ENCODE measurements at regions not wholly inside any gene's neighbourhood (a gene's known extent, or its start where the extent isn't known, plus 50 kb on each side); places are given as distances from the start of the nearest gene placed in this dataset.

- no peak for TF ChIP-seq CTCF (IDR thresholded peaks at IDR 0.05; ENCODE audit: borderline replicate concordance, insufficient read depth, low read depth, low read length)
- H3K4me3 ChIP-seq (ENCODE audit: low read depth, low read length) = no peak overlapping the region
Observed at GRCh38 chr7:52791176-52791700, 244.2 kb upstream of the POM121L12 start.

GRCh38 chr7:52786174-52786573, 249.3 kb upstream of the POM121L12 start:
- TF ChIP-seq CTCF (IDR thresholded peaks at IDR 0.05; ENCODE audit: borderline replicate concordance, insufficient read depth, low read depth, low read length) = no peak

GRCh38 chr7:52782348-52782747, 253.1 kb upstream of the POM121L12 start:
- TF ChIP-seq CTCF (IDR thresholded peaks at IDR 0.05; ENCODE audit: borderline replicate concordance, insufficient read depth, low read depth, low read length) = no peak
- H3K4me3 ChIP-seq (ENCODE audit: low read depth, low read length) = no peak overlapping the region

More at GRCh38 chr7:52786174-52786573, 249.3 kb upstream of the POM121L12 start:
- H3K4me3 ChIP-seq (ENCODE audit: low read depth, low read length) = no peak overlapping the region

- no peak for TF ChIP-seq CTCF (IDR thresholded peaks at IDR 0.05; ENCODE audit: borderline replicate concordance, insufficient read depth, low read depth, low read length)
Observed at GRCh38 chr7:52781250-52781649, 254.2 kb upstream of the POM121L12 start.

GRCh38 chr7:52779004-52779403, 256.4 kb upstream of the POM121L12 start:
- no peak overlapping the region for H3K4me3 ChIP-seq (ENCODE audit: low read depth, low read length)
- no peak for TF ChIP-seq CTCF (IDR thresholded peaks at IDR 0.05; ENCODE audit: borderline replicate concordance, insufficient read depth, low read depth, low read length)

More at GRCh38 chr7:52781250-52781649, 254.2 kb upstream of the POM121L12 start:
- no peak overlapping the region for H3K4me3 ChIP-seq (ENCODE audit: low read depth, low read length)

GRCh38 chr7:52777051-52777822, 258.2 kb upstream of the POM121L12 start:
- no peak overlapping the region for H3K4me3 ChIP-seq (ENCODE audit: low read depth, low read length)
- TF ChIP-seq CTCF (IDR thresholded peaks at IDR 0.05; ENCODE audit: borderline replicate concordance, insufficient read depth, low read depth, low read length) = no peak

GRCh38 chr7:52775876-52776275, 259.6 kb upstream of the POM121L12 start:
- no peak for TF ChIP-seq CTCF (IDR thresholded peaks at IDR 0.05; ENCODE audit: borderline replicate concordance, insufficient read depth, low read depth, low read length)

More at GRCh38 chr7:52775876-52776275, 259.6 kb upstream of the POM121L12 start:
- H3K4me3 ChIP-seq (ENCODE audit: low read depth, low read length) = no peak overlapping the region
